ENCODE measurements at regions not wholly inside any gene's neighbourhood (a gene's known extent, or its start where the extent isn't known, plus 50 kb on each side); places are given as distances from the start of the nearest gene placed in this dataset.

DNA sequence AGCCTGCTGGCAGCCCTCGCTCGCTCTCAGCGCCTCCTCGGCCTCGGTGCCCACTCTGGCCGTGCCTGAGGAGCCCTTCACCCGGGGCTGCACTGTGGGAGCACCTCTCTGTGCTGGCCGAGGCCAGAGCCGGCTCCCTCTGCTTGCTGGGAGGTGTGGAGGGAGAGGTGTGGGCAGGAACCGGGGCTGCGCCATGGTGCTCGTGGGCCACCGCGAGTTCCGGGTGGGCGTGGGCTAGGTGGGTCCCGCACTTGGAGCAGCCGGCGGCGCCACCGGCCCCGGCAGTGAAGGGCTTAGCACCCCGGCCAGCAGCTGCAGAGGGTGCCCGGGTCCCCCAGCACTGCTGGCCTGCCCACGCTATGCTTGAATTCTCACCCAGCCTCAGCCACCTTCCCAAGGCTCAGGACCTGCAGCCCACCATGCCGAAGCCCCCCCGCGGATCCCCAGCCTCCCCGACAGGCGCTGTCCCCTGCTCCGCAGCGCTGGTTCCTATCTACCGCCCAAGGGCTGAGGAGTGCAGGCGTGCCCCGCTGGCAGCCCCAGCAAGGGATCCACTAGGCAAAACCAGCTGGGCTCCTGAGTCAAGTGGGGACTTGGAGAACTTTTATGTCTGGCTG, 863.3 kb downstream of the IGSF11 start:
- DNase-seq (ENCODE audit: low read depth): no peak
- TF ChIP-seq MYC (IDR thresholded peaks at IDR 0.05; ENCODE audit: low read depth, low read length): no peak
- no peak for TF ChIP-seq CTCF (IDR thresholded peaks at IDR 0.05; ENCODE audit: low read depth, low read length)
- TF ChIP-seq MAX (IDR thresholded peaks at IDR 0.05; ENCODE audit: low read depth, low read length): no peak
- TF ChIP-seq POLR2A (IDR thresholded peaks at IDR 0.05; ENCODE audit: extremely low read depth, insufficient read length): no peak
- H3K4me3 ChIP-seq (ENCODE audit: low read depth, low read length): no peak overlapping the region

GRCh38 chr3:118180853-118181252, 853.8 kb downstream of the IGSF11 start:
- no peak for TF ChIP-seq MYC (IDR thresholded peaks at IDR 0.05; ENCODE audit: low read depth, low read length)
- TF ChIP-seq MAX (IDR thresholded peaks at IDR 0.05; ENCODE audit: low read depth, low read length): no peak
- DNase-seq (ENCODE audit: low read depth): no peak
- no peak overlapping the region for H3K4me3 ChIP-seq (ENCODE audit: low read depth, low read length)

DNA sequence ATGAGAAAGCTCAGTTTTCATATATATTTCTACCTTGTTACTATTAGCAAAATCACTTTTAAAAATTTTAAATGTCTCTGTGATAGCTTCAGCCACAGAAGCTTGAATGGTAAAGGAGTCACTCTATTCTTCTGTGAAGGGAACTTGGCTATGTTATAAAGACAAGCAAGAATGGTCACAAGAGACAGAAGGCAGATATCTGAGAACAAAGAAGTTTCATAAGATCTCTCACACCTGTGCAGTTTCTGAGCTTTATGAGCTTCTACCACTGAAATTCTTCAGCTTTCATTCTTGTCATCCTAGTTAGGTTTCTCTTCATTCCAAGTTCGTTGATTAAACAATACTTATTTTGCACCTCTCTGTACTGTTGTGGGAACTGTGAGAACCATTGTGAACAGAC, 853.4 kb downstream of the IGSF11 start:
- TF ChIP-seq CTCF (IDR thresholded peaks at IDR 0.05; ENCODE audit: low read depth, low read length): no peak
- TF ChIP-seq MAX (IDR thresholded peaks at IDR 0.05; ENCODE audit: low read depth, low read length): no peak
- no peak for TF ChIP-seq POLR2A (IDR thresholded peaks at IDR 0.05; ENCODE audit: extremely low read depth, insufficient read length)
- TF ChIP-seq MYC (IDR thresholded peaks at IDR 0.05; ENCODE audit: low read depth, low read length): no peak
- H3K4me3 ChIP-seq (ENCODE audit: low read depth, low read length): no peak overlapping the region
- no peak for DNase-seq (ENCODE audit: low read depth)

DNA sequence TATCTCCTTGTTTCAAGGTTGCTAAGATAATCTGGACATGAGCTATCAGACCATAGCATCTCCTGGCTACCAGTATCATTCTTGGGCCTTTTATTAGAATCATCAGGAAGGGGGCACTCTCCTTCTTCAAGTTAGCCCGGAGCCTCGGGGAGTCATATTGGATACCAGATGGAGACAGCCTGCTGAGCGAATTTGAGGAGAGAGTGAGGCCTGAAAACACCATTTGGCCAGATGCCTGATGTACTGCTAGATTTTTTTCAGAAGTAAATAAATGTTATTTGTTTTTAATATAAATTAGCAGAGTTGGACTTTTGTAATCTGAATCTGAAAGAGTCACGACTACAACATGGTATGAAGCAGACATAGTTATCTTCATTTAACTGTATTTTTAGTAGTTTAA, 848.6 kb downstream of the IGSF11 start:
- TF ChIP-seq POLR2A (IDR thresholded peaks at IDR 0.05; ENCODE audit: extremely low read depth, insufficient read length) (no peak), MAX (IDR thresholded peaks at IDR 0.05; ENCODE audit: low read depth, low read length) (no peak), CTCF (IDR thresholded peaks at IDR 0.05; ENCODE audit: low read depth, low read length) (no peak), MYC (IDR thresholded peaks at IDR 0.05; ENCODE audit: low read depth, low read length) (no peak)
- no peak for DNase-seq (ENCODE audit: low read depth)
- H3K4me3 ChIP-seq (ENCODE audit: low read depth, low read length): no peak overlapping the region

- TF ChIP-seq MAX (IDR thresholded peaks at IDR 0.05; ENCODE audit: low read depth, low read length) (no peak), MYC (IDR thresholded peaks at IDR 0.05; ENCODE audit: low read depth, low read length) (no peak), CTCF (IDR thresholded peaks at IDR 0.05; ENCODE audit: low read depth, low read length) (no peak), POLR2A (IDR thresholded peaks at IDR 0.05; ENCODE audit: extremely low read depth, insufficient read length) (no peak)
- H3K4me3 ChIP-seq (ENCODE audit: low read depth, low read length): no peak overlapping the region
- no peak for DNase-seq (ENCODE audit: low read depth)
Observed at GRCh38 chr3:118187221-118187620, 847.4 kb downstream of the IGSF11 start.

GRCh38 chr3:118196183-118196582, 838.5 kb downstream of the IGSF11 start:
- no peak for TF ChIP-seq MYC (IDR thresholded peaks at IDR 0.05; ENCODE audit: low read depth, low read length)
- no peak for TF ChIP-seq MAX (IDR thresholded peaks at IDR 0.05; ENCODE audit: low read depth, low read length)
- TF ChIP-seq POLR2A (IDR thresholded peaks at IDR 0.05; ENCODE audit: extremely low read depth, insufficient read length): no peak
- TF ChIP-seq CTCF (IDR thresholded peaks at IDR 0.05; ENCODE audit: low read depth, low read length): no peak
- H3K4me3 ChIP-seq (ENCODE audit: low read depth, low read length): no peak overlapping the region
- DNase-seq (ENCODE audit: low read depth): no peak
